OCI-LY7 (cell line): ENCODE measurements at regions not wholly inside any gene's neighbourhood (a gene's known extent, or its start where the extent isn't known, plus 50 kb on each side); places are given as distances from the start of the nearest gene placed in this dataset.

Experiments used
- BruUV-seq: library from RNA; stranded (reverse); fragments of 400-500 nt; replicated peaks from 2 replicates; lab custom pipeline; 2021; lab: Mats Ljungman, UMichigan
- CTCF ChIA-PET: fragments of 300-600 bp; sonication (Branson Sonifier 250); formaldehyde crosslinking; loops from one replicate; lab custom pipeline; 2022; ENCODE audit warnings: antibody characterized with exemption; ENCODE audit not compliant: unreplicated experiment; lab: Charles Lee
- POLR2A ChIA-PET: fragments of 300-600 bp; sonication (Branson Sonifier 250); formaldehyde crosslinking; loops from one replicate; lab custom pipeline; 2022; ENCODE audit warnings: antibody characterized with exemption; lab: Charles Lee
- DNase-seq: peaks from one replicate; pipeline ENCODE4 v3.0.0-alpha.2; 2015; ENCODE audit warnings: low spot score
- H2AFZ ChIP-seq: fragments of 200-600 bp; sonication (generic), shearing (Covaris generic); 2 replicates; pipeline ENCODE4 v1.6.1; 2014; ENCODE audit warnings: mild to moderate bottlenecking, antibody characterized with exemption, low read length, moderate library complexity
- H3K27ac ChIP-seq: fragments of 200-600 bp; sonication (generic); 2 replicates; pipeline ENCODE4 v1.5.1; 2014; ENCODE audit warnings: mixed run types, low read depth, mild to moderate bottlenecking, moderate library complexity, low read length, inconsistent platforms; ENCODE audit not compliant: poor library complexity, severe bottlenecking
- H3K36me3 ChIP-seq: fragments of 200-600 bp; sonication (generic); 2 replicates; pipeline ENCODE4 v1.6.1; 2014; ENCODE audit warnings: mild to moderate bottlenecking, antibody characterized with exemption, low read length, moderate library complexity, mixed read lengths; ENCODE audit not compliant: insufficient read depth
- H3K4me1 ChIP-seq: fragments of 200-600 bp; sonication (generic); 2 replicates; pipeline ENCODE4 v1.5.1; 2014; ENCODE audit warnings: mild to moderate bottlenecking, low read length; ENCODE audit not compliant: insufficient read depth, poor library complexity, severe bottlenecking
- H3K4me2 ChIP-seq: fragments of 200-600 bp; sonication (generic); 2 replicates; pipeline ENCODE4 v1.6.1; 2014; ENCODE audit warnings: mild to moderate bottlenecking, low read length
- H3K4me3 ChIP-seq: fragments of 200-600 bp; sonication (generic); 2 replicates; pipeline ENCODE4 v1.5.1; 2014; ENCODE audit warnings: mild to moderate bottlenecking, low read depth, low read length; ENCODE audit not compliant: poor library complexity, severe bottlenecking
- H3K79me2 ChIP-seq: fragments of 200-600 bp; sonication (generic); 2 replicates; pipeline ENCODE4 v1.6.1; 2016; ENCODE audit warnings: low read depth, mild to moderate bottlenecking, low read length, moderate library complexity, mixed read lengths; ENCODE audit not compliant: insufficient read depth
- H3K9me2 ChIP-seq: fragments of 200-600 bp; sonication (generic); 2 replicates; pipeline ENCODE4 v1.6.1; 2016; ENCODE audit warnings: mild to moderate bottlenecking, low read length, mixed read lengths; ENCODE audit not compliant: insufficient read depth
- H3K9me3 ChIP-seq: fragments of 200-600 bp; sonication (generic); 2 replicates; pipeline ENCODE4 v1.6.1; 2014; ENCODE audit warnings: mild to moderate bottlenecking, mixed run types, low read length, mixed read lengths
- H4K20me1 ChIP-seq: fragments of 200-600 bp; sonication (generic); 2 replicates; pipeline ENCODE4 v1.6.1; 2014; ENCODE audit warnings: mild to moderate bottlenecking, antibody characterized with exemption, low read length, moderate library complexity, mixed read lengths; ENCODE audit not compliant: insufficient read depth
- CTCF ChIP-seq: fragments of 200-600 bp; sonication (generic); conservative IDR thresholded peaks from 2 replicates; pipeline ENCODE4 v1.5.1; 2014; ENCODE audit warnings: mild to moderate bottlenecking, antibody characterized with exemption, low read length, moderate library complexity, mixed read lengths
- EZH2phosphoT487 ChIP-seq: fragments of 200-600 bp; sonication (generic); IDR thresholded peaks from 2 replicates; pipeline ENCODE4 v1.6.1; 2018; ENCODE audit warnings: low read depth, borderline replicate concordance, mild to moderate bottlenecking, mixed run types, antibody characterized with exemption, low read length, moderate library complexity, mixed read lengths
- intact Hi-C: fragments of 100-400 bp; cut with micrococcal nuclease; formaldehyde crosslinking; loops from one replicate; pipeline ENCODE4 v1.10.0; 2022; ENCODE audit not compliant: unreplicated experiment

GRCh38 chr15:31455499-31455898 lies 128.9 kb downstream of the KLF13 start:
- no peaks in the 10 kb centered on the region for H3K9me2 ChIP-seq
- peak overlapping the region; percentile 96 for H3K27ac ChIP-seq
- no peaks in the 10 kb centered on the region for H4K20me1 ChIP-seq
- DNase-seq: no peak
- H3K4me2 ChIP-seq: no peak overlapping the region; the same call in 1 of the 2 replicates
- H2AFZ ChIP-seq: no peak overlapping the region
- intact Hi-C loops: no loop called here
- H3K36me3 ChIP-seq: peaks cover 23% of the 10 kb centered on the region
- ChIA-PET CTCF (interaction anchor here (1.1 kb wide), 1 partner anchor 33 kb away, joined by 3 read pairs; no protein-coding TSS in a partner anchor), POLR2A (interaction anchor here (1.0 to 1.3 kb wide), 2 partner anchors 18 to 86 kb away, joined by 3 to 8 read pairs; no protein-coding TSS in a partner anchor)
- no peaks in the 10 kb centered on the region for H3K79me2 ChIP-seq
- no peak overlapping the region for H3K4me3 ChIP-seq
- TF ChIP-seq EZH2phosphoT487 (no peak), CTCF (peak; percentile 58)
- no TSS peak for BruUV-seq
- peaks cover 95% of the 10 kb centered on the region for H3K4me1 ChIP-seq
- peaks cover 34% of the 10 kb centered on the region; the same call in 1 of the 2 replicates for H3K9me3 ChIP-seq

GRCh38 chr15:31456354-31457060 lies 129.9 kb downstream of the KLF13 start:
- H3K79me2 ChIP-seq: no peaks in the 10 kb centered on the region

More at GRCh38 chr15:31456354-31457060, 129.9 kb downstream of the KLF13 start:
- Histone ChIP-seq H3K4me3 (no peak overlapping the region), H3K9me3 (peaks cover 26% of the 10 kb centered on the region; the same call in 1 of the 2 replicates), H3K9me2 (no peaks in the 10 kb centered on the region), H2AFZ (peak overlapping the region; percentile 17; the same call in 1 of the 2 replicates), H3K36me3 (peaks cover 16% of the 10 kb centered on the region), H4K20me1 (no peaks in the 10 kb centered on the region), H3K4me2 (peak overlapping the region; percentile 75), H3K27ac (peak overlapping the region; percentile 96), H3K4me1 (peaks cover 95% of the 10 kb centered on the region)
- ChIA-PET CTCF (no interaction called here), POLR2A (interaction anchor here (0.5 kb wide), 1 partner anchor 132 kb away, joined by 3 read pairs; no protein-coding TSS in a partner anchor)
- no peak for DNase-seq
- intact Hi-C loops: loop anchor here (1.0 kb wide), 2 partner anchors 32 to 190 kb away; no protein-coding TSS in a partner anchor
- BruUV-seq: no TSS peak
- TF ChIP-seq EZH2phosphoT487: no peak
- no peak for TF ChIP-seq CTCF
